Neural cell (in vitro differentiated cells): ENCODE measurements at regions not wholly inside any gene's neighbourhood (a gene's known extent, or its start where the extent isn't known, plus 50 kb on each side); places are given as distances from the start of the nearest gene placed in this dataset.

Source experiments
- H2AFZ ChIP-seq: fragments of 200-600, 300-800 bp; sonication (generic), shearing (Covaris generic); 2 replicates; pipeline ENCODE4 v1.6.0; 2014; ENCODE audit warnings: low read depth, mild to moderate bottlenecking, antibody characterized with exemption, low read length, moderate library complexity
- H3F3A ChIP-seq: fragments of 200-600 bp; shearing (Covaris generic); 2 replicates; pipeline ENCODE4 v1.6.1; 2016; ENCODE audit warnings: mild to moderate bottlenecking, moderate library complexity, mixed read lengths, antibody characterized with exemption, low read length; ENCODE audit not compliant: insufficient read depth, poor library complexity, severe bottlenecking
- H3K27ac ChIP-seq: fragments of 200-600, 300-800 bp; sonication (generic), shearing (Covaris generic); 2 replicates; pipeline ENCODE4 v1.5.1; 2014; ENCODE audit warnings: mild to moderate bottlenecking, low read length, moderate library complexity
- H3K27me3 ChIP-seq: fragments of 300-800, 200-600 bp; sonication (generic), shearing (Covaris generic); 2 replicates; pipeline ENCODE4 v1.6.0; 2014; ENCODE audit warnings: mild to moderate bottlenecking, low read depth, low read length, moderate library complexity; ENCODE audit not compliant: insufficient read depth
- H3K36me3 ChIP-seq: fragments of 300-800, 200-600 bp; sonication (generic), shearing (Covaris generic); 2 replicates; pipeline ENCODE4 v1.5.1; 2014; ENCODE audit warnings: mild to moderate bottlenecking, antibody characterized with exemption, low read length, moderate library complexity; ENCODE audit not compliant: insufficient read depth
- H3K4me2 ChIP-seq: fragments of 300-800, 200-600 bp; sonication (generic), shearing (Covaris generic); 2 replicates; pipeline ENCODE4 v1.6.0; 2014; ENCODE audit warnings: mild to moderate bottlenecking, low read length
- H3K4me3 ChIP-seq: fragments of 300-800, 200-600 bp; sonication (generic), shearing (Covaris generic); 2 replicates; pipeline ENCODE4 v1.5.1; 2014; ENCODE audit warnings: mild to moderate bottlenecking, low read length, moderate library complexity
- H3K79me2 ChIP-seq: fragments of 200-600 bp; shearing (Covaris generic); replicated peaks from 2 replicates; pipeline ENCODE4 v1.6.0; 2014; ENCODE audit warnings: mild to moderate bottlenecking, low read length, moderate library complexity; ENCODE audit not compliant: insufficient read depth
- H3K9ac ChIP-seq: fragments of 300-800, 200-600 bp; sonication (generic), shearing (Covaris generic); 2 replicates; pipeline ENCODE4 v1.6.1; 2016; ENCODE audit warnings: mild to moderate bottlenecking, low read length, mixed read lengths
- H3K9me2 ChIP-seq: fragments of 200-600 bp; shearing (Covaris generic); 2 replicates; pipeline ENCODE4 v1.6.1; 2016; ENCODE audit warnings: mild to moderate bottlenecking, low read length, mixed read lengths; ENCODE audit not compliant: insufficient read depth
- H3K9me3 ChIP-seq: fragments of 200-600, 300-800 bp; sonication (generic), shearing (Covaris generic); 2 replicates; pipeline ENCODE4 v1.6.1; 2016; ENCODE audit warnings: mild to moderate bottlenecking, mixed run types, low read length, moderate library complexity, mixed read lengths
- H4K20me1 ChIP-seq: fragments of 200-600 bp; shearing (Covaris generic); 2 replicates; pipeline ENCODE4 v1.6.1; 2016; ENCODE audit warnings: mild to moderate bottlenecking, mixed run types; ENCODE audit not compliant: insufficient read depth
- CTCF ChIP-seq: fragments of 450-650 bp; IDR thresholded peaks from 2 replicates; pipeline ENCODE4 v1.5.1; 2014; ENCODE audit warnings: antibody characterized with exemption, mild to moderate bottlenecking, moderate library complexity; ENCODE audit not compliant: poor library complexity, severe bottlenecking
- EP300 ChIP-seq: fragments of 450-650 bp; conservative IDR thresholded peaks from 2 replicates; pipeline ENCODE4 v1.6.1; 2014; ENCODE audit warnings: antibody characterized with exemption, mild to moderate bottlenecking, moderate library complexity; ENCODE audit not compliant: poor library complexity, severe bottlenecking
- EZH2 ChIP-seq: fragments of 200-600, 300-800 bp; shearing (Covaris generic), sonication (generic); IDR thresholded peaks from 2 replicates; pipeline ENCODE4 v1.6.1; 2014; ENCODE audit warnings: antibody characterized with exemption, low read length, borderline replicate concordance, mild to moderate bottlenecking; ENCODE audit not compliant: insufficient read depth, poor library complexity, severe bottlenecking
- MXI1 ChIP-seq: fragments of 450-650 bp; conservative IDR thresholded peaks from 2 replicates; pipeline ENCODE4 v1.6.1; 2014; ENCODE audit warnings: antibody characterized with exemption, mild to moderate bottlenecking; ENCODE audit not compliant: poor library complexity, severe bottlenecking
- POLR2AphosphoS5 ChIP-seq: IDR thresholded peaks from 2 replicates; pipeline ENCODE4 v1.6.1; 2012
- RAD21 ChIP-seq: fragments of 450-650 bp; conservative IDR thresholded peaks from 2 replicates; pipeline ENCODE4 v1.6.1; 2014; ENCODE audit warnings: antibody characterized with exemption, mild to moderate bottlenecking, moderate library complexity
- REST ChIP-seq: IDR thresholded peaks from 2 replicates; pipeline ENCODE4 v1.6.1; 2012; ENCODE audit warnings: borderline replicate concordance
- SMC3 ChIP-seq: fragments of 450-650 bp; conservative IDR thresholded peaks from 2 replicates; pipeline ENCODE4 v1.6.1; 2014; ENCODE audit warnings: antibody characterized with exemption, mild to moderate bottlenecking, moderate library complexity; ENCODE audit not compliant: poor library complexity
- TAF1 ChIP-seq: IDR thresholded peaks from 2 replicates; pipeline ENCODE4 v1.6.1; 2012; ENCODE audit warnings: low read depth

GRCh38 chr5:35417040-35417439 is 186.8 kb upstream of the PRLR start:
- Histone ChIP-seq H3K36me3 (no peaks in the 10 kb centered on the region), H3K27ac (no peak overlapping the region), H3K27me3 (no peaks in the 10 kb centered on the region), H3K79me2 (no peaks in the 10 kb centered on the region), H3K9ac (no peak overlapping the region), H4K20me1 (no peaks in the 10 kb centered on the region), H3F3A (no peaks in the 10 kb centered on the region), H2AFZ (no peak overlapping the region), H3K4me3 (no peak overlapping the region), H3K9me2 (no peaks in the 10 kb centered on the region), H3K4me2 (no peak overlapping the region), H3K9me3 (no peaks in the 10 kb centered on the region)
- TF ChIP-seq POLR2AphosphoS5, result no peak
- TF ChIP-seq RAD21, result no peak
- TF ChIP-seq REST, result no peak
- TF ChIP-seq MXI1, result no peak
- TF ChIP-seq TAF1, result no peak
- no peak for TF ChIP-seq SMC3
- no peak for TF ChIP-seq EP300
- no peak for TF ChIP-seq CTCF

- no peak overlapping the region for H2AFZ ChIP-seq
- H3K9me2 ChIP-seq, result no peaks in the 10 kb centered on the region
- no peaks in the 10 kb centered on the region for H4K20me1 ChIP-seq
- H3K9me3 ChIP-seq, result no peaks in the 10 kb centered on the region
- H3K79me2 ChIP-seq, result no peaks in the 10 kb centered on the region
- H3K27me3 ChIP-seq, result no peaks in the 10 kb centered on the region
- TF ChIP-seq CTCF (no peak), POLR2AphosphoS5 (no peak), TAF1 (no peak), SMC3 (no peak), REST (no peak), RAD21 (no peak), EP300 (no peak), MXI1 (no peak), EZH2 (no peak)
- no peak overlapping the region for H3K4me2 ChIP-seq
- H3K4me3 ChIP-seq, result no peak overlapping the region
- no peaks in the 10 kb centered on the region for H3K36me3 ChIP-seq
- H3K27ac ChIP-seq, result no peak overlapping the region
- H3F3A ChIP-seq, result no peaks in the 10 kb centered on the region
- no peak overlapping the region for H3K9ac ChIP-seq
Measured at GRCh38 chr5:35416217-35416988, 186.1 kb upstream of the PRLR start.
